HEK293T (cell line): ENCODE measurements at regions not wholly inside any gene's neighbourhood (a gene's known extent, or its start where the extent isn't known, plus 50 kb on each side); places are given as distances from the start of the nearest gene placed in this dataset.

Experiments used
- CTCF ChIA-PET: fragments of 350-600 bp; formaldehyde crosslinking; extraction: SDS; loops from one replicate; lab custom pipeline; 2021; ENCODE audit warnings: antibody characterized with exemption, inconsistent platforms; lab: Yijun Ruan, JAX
- POLR2A ChIA-PET: fragments of 350-600 bp; formaldehyde crosslinking; extraction: SDS; loops from one replicate; lab custom pipeline; 2020; ENCODE audit warnings: antibody characterized with exemption, inconsistent platforms; lab: Yijun Ruan, JAX
- DNase-seq: peaks from one replicate; pipeline ENCODE4 v3.0.0; 2012; ENCODE audit warnings: mixed read lengths; ENCODE audit errors: extremely low spot score
- BHLHE40 ChIP-seq: fragments of 450-650 bp; IDR thresholded peaks from 2 replicates; pipeline ENCODE4 v1.6.1; 2016; ENCODE audit warnings: mild to moderate bottlenecking, moderate library complexity, borderline replicate concordance
- FOXM1 ChIP-seq: fragments of 450-650 bp; IDR thresholded peaks from 2 replicates; pipeline ENCODE4 v1.6.1; 2017; ENCODE audit warnings: mild to moderate bottlenecking, borderline replicate concordance
- L3MBTL2 ChIP-seq: fragments of 450-650 bp; conservative IDR thresholded peaks from 2 replicates; pipeline ENCODE4 v1.6.1; 2016; ENCODE audit warnings: mild to moderate bottlenecking
- NFRKB ChIP-seq: fragments of 450-650 bp; IDR thresholded peaks from 2 replicates; pipeline ENCODE4 v1.6.1; 2016; ENCODE audit warnings: mild to moderate bottlenecking, moderate library complexity
- SP1 ChIP-seq: fragments of 450-650 bp; IDR thresholded peaks from 2 replicates; pipeline ENCODE4 v1.6.1; 2017
- SUZ12 ChIP-seq: fragments of 450-650 bp; IDR thresholded peaks from 2 replicates; pipeline ENCODE4 v1.6.1; 2016; ENCODE audit warnings: mild to moderate bottlenecking
- TARDBP ChIP-seq: fragments of 450-650 bp; IDR thresholded peaks from 2 replicates; pipeline ENCODE4 v1.6.1; 2016
- ZNF384 ChIP-seq: fragments of 450-650 bp; IDR thresholded peaks from 2 replicates; pipeline ENCODE4 v1.6.1; 2016
- TF ChIP-seq, protein P1 (sequence below): fragments of 450-650 bp; IDR thresholded peaks from 2 replicates; pipeline ENCODE4 v1.6.1; 2016

DNA sequence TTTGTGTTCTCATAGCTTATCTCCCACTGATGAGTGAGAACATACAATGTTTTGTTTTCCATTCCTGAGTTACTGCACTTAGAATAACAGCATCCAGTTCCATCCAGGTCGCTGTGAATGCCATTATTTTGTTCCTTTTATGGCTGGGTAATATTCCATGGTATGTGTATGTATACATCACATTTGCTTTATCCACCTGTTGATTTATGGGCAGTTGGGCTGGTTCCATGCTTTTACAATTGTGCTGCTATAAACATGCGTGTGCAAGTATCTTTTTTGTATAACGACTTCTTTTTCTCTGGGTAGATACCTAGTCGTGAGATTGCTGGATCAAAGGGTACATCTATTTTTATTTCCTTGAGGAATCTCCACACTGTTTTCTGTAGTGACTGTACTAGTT is 74.8 kb downstream of the ZNF280B start:
- DNase-seq, result no peak
- CTCF ChIA-PET, result interaction anchor here (0.6 kb wide), 1 partner anchor 41 kb away, joined by 4 read pairs; no protein-coding TSS in a partner anchor
- POLR2A ChIA-PET, result no interaction called here
- TF ChIP-seq, protein P1, sequence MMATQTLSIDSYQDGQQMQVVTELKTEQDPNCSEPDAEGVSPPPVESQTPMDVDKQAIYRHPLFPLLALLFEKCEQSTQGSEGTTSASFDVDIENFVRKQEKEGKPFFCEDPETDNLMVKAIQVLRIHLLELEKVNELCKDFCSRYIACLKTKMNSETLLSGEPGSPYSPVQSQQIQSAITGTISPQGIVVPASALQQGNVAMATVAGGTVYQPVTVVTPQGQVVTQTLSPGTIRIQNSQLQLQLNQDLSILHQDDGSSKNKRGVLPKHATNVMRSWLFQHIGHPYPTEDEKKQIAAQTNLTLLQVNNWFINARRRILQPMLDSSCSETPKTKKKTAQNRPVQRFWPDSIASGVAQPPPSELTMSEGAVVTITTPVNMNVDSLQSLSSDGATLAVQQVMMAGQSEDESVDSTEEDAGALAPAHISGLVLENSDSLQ, result no peak
- TF ChIP-seq NFRKB (no peak), L3MBTL2 (no peak), SP1 (no peak), ZNF384 (no peak), FOXM1 (no peak), BHLHE40 (no peak), SUZ12 (no peak), TARDBP (no peak)
